ENCODE measurements at regions not wholly inside any gene's neighbourhood (a gene's known extent, or its start where the extent isn't known, plus 50 kb on each side); places are given as distances from the start of the nearest gene placed in this dataset.
A peak's percentile ranks its signal among the peaks of the same experiment; 100 is the strongest.

- TF ChIP-seq ZNF785 (CRISPR knock-in tag; IDR thresholded peaks at IDR 0.05) (no peak), CC2D1A (IDR thresholded peaks at IDR 0.05) (0 out of 2 replicates have a peak, but pooled peaks have one; percentile 32), KDM4B (IDR thresholded peaks at IDR 0.05; ENCODE audit: borderline replicate concordance in 2 of 2, low read depth in 1 of 2) (no peak), MNT (conservative IDR thresholded peaks at IDR 0.05) (no peak), U2AF2 (optimal IDR thresholded peaks at IDR 0.05; ENCODE audit: low read depth, low read length) (no peak), ZNF124 (CRISPR knock-in tag; IDR thresholded peaks at IDR 0.05) (no peak)
Measured at GRCh38 chr4:112765317-112765974, 128.5 kb downstream of the LARP7 start (continued).

GRCh38 chr4:112766422-112766821 is 129.5 kb downstream of the LARP7 start:
- H3K4me1 ChIP-seq (replicated peaks in 1 of 2; ENCODE audit: control insufficient read depth in 2 of 2, insufficient read depth in 2 of 2, low read length in 2 of 2): 0 out of 5 replicates have a peak, but pooled peaks cover 0 to 3% of the 10 kb centered on the region in 2 experiments
- no peak for TF ChIP-seq ARNT (IDR thresholded peaks at IDR 0.05)
- no peak for TF ChIP-seq PURB (CRISPR knock-in tag; IDR thresholded peaks at IDR 0.05; ENCODE audit: low read depth)
- TF ChIP-seq, protein P1, sequence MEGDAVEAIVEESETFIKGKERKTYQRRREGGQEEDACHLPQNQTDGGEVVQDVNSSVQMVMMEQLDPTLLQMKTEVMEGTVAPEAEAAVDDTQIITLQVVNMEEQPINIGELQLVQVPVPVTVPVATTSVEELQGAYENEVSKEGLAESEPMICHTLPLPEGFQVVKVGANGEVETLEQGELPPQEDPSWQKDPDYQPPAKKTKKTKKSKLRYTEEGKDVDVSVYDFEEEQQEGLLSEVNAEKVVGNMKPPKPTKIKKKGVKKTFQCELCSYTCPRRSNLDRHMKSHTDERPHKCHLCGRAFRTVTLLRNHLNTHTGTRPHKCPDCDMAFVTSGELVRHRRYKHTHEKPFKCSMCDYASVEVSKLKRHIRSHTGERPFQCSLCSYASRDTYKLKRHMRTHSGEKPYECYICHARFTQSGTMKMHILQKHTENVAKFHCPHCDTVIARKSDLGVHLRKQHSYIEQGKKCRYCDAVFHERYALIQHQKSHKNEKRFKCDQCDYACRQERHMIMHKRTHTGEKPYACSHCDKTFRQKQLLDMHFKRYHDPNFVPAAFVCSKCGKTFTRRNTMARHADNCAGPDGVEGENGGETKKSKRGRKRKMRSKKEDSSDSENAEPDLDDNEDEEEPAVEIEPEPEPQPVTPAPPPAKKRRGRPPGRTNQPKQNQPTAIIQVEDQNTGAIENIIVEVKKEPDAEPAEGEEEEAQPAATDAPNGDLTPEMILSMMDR (IDR thresholded peaks at IDR 0.05 in 2 of 3, conservative IDR thresholded peaks at IDR 0.05 in 1 of 3; ENCODE audit: insufficient read depth in 2 of 3, low read depth in 1 of 3, low read length in 3 of 3): peak in 2 of 3 experiments; percentile 26 to 44; a peak in 3 of 6 replicates
- H3K36me3 ChIP-seq (ENCODE audit: control insufficient read depth, insufficient read depth, low read length): no peaks in the 10 kb centered on the region
- no peak overlapping the region for H3K4me2 ChIP-seq (ENCODE audit: insufficient read depth, low read length)
- no peak overlapping the region for H3K27ac ChIP-seq (ENCODE audit: extremely low read depth, low read depth, low read length)
- DNase-seq (ENCODE audit: extremely low read depth in 1 of 4, low spot score in 3 of 4): peak in 1 of 4 experiments; percentile 28
- intact Hi-C loops (cut with micrococcal nuclease): loop anchor here (5.0 to 10.0 kb wide), 3 partner anchors 171 to 328 kb away; no protein-coding TSS in a partner anchor
- WGBS (ENCODE audit: insufficient coverage, low coverage, missing lambda C conversion rate): 6% methylated on average over 3 of the region's 3 CpGs
- no peaks in the 10 kb centered on the region for H3K9me1 ChIP-seq (ENCODE audit: control insufficient read depth, insufficient read depth, low read length)
- H4K20me1 ChIP-seq (replicated peaks; ENCODE audit: control insufficient read depth, insufficient read depth, low read length): no peaks in the 10 kb centered on the region
- H2AFZ ChIP-seq (ENCODE audit: low read depth, low read length): no peak overlapping the region
- no TSS peak for BruUV-seq (replicated peaks)
- peaks cover 0 to 7% of the 10 kb centered on the region in 2 experiments; a peak in 1 of 5 replicates for H3K27me3 ChIP-seq (ENCODE audit: control insufficient read depth in 2 of 2, insufficient read depth in 2 of 2, low read length in 2 of 2)
- no peak for FAIRE-seq
- ATAC-seq: peak; percentile 74
- in situ Hi-C loops (cut with MboI): loop anchor here (10.0 to 25.0 kb wide), 2 partner anchors 242 to 429 kb away; no protein-coding TSS in a partner anchor
- no peaks in the 10 kb centered on the region for H3K79me2 ChIP-seq (ENCODE audit: control insufficient read depth, insufficient read depth, low read length)
- ChIA-PET POLR2A (interaction anchor here (0.7 kb wide), 1 partner anchor 345 kb away, joined by 3 read pairs; no protein-coding TSS in a partner anchor), CTCF (ENCODE audit: low intra/inter-chr PET ratio) (interaction anchor here (0.8 to 1.7 kb wide), 2 partner anchors 130 to 133 kb away, joined by 3 to 4 read pairs; partner anchors contain the start of genes LARP7 and ZGRF1)
- no peak overlapping the region for H3K4me3 ChIP-seq
- H3K9ac ChIP-seq (ENCODE audit: insufficient read depth in 1 of 2, low read depth in 2 of 2, low read length in 2 of 2): no peak overlapping the region
- no peaks in the 10 kb centered on the region for H3K9me3 ChIP-seq (replicated peaks; ENCODE audit: control insufficient read depth, insufficient read depth, low read depth, low read length)
